HS-5 (cell line): ENCODE measurements at regions not wholly inside any gene's neighbourhood (a gene's known extent, or its start where the extent isn't known, plus 50 kb on each side); places are given as distances from the start of the nearest gene placed in this dataset.

Source experiments
- DNase-seq: peaks from one replicate; pipeline ENCODE4 v3.0.0-alpha.2; 2012; ENCODE audit warnings: low read depth

GRCh38 chr9:129270205-129270604, 92.1 kb upstream of the IER5L start:
- DNase-seq: no peak

GRCh38 chr9:129267141-129267540, 89.1 kb upstream of the IER5L start:
- no peak for DNase-seq

- no peak for DNase-seq
Observed at GRCh38 chr9:129266536-129266935, 88.5 kb upstream of the IER5L start.

GRCh38 chr9:129264388-129264787, 86.3 kb upstream of the IER5L start:
- no peak for DNase-seq

- no peak for DNase-seq
Observed at GRCh38 chr9:129263836-129264235, 85.8 kb upstream of the IER5L start.

GRCh38 chr9:129262261-129262660, 84.2 kb upstream of the IER5L start:
- DNase-seq: no peak

- no peak for DNase-seq
Observed at GRCh38 chr9:129259375-129259774, 81.3 kb upstream of the IER5L start.

- no peak for DNase-seq
Observed at GRCh38 chr9:129258823-129259301, 80.8 kb upstream of the IER5L start.

- peak; percentile 45 for DNase-seq
Observed at GRCh38 chr9:129258124-129258822, 80.2 kb upstream of the IER5L start.

- DNase-seq: no peak
Observed at GRCh38 chr9:129256959-129257713, 79.1 kb upstream of the IER5L start.

- no peak for DNase-seq
Observed at GRCh38 chr9:129254566-129255287, 76.7 kb upstream of the IER5L start.

- no peak for DNase-seq
Observed at GRCh38 chr9:129253803-129254381, 75.8 kb upstream of the IER5L start.

GRCh38 chr9:129252937-129253802, 75.1 kb upstream of the IER5L start:
- DNase-seq: no peak

- no peak for DNase-seq
Observed at GRCh38 chr9:129250786-129251185, 72.7 kb upstream of the IER5L start.

- DNase-seq: no peak
Observed at GRCh38 chr9:129247285-129248153, 69.5 kb upstream of the IER5L start.

- DNase-seq: no peak
Observed at GRCh38 chr9:129245276-129245675, 67.2 kb upstream of the IER5L start.

- no peak for DNase-seq
Observed at GRCh38 chr9:129242971-129243561, 65.0 kb upstream of the IER5L start.

- no peak for DNase-seq
Observed at GRCh38 chr9:129242191-129242941, 64.3 kb upstream of the IER5L start.

- DNase-seq: no peak
Observed at GRCh38 chr9:129241725-129242124, 63.7 kb upstream of the IER5L start.
